Neutrophil (primary cell): ENCODE measurements at regions not wholly inside any gene's neighbourhood (a gene's known extent, or its start where the extent isn't known, plus 50 kb on each side); places are given as distances from the start of the nearest gene placed in this dataset.

Experiments
- H3K27ac ChIP-seq: fragments of 200-600 bp; sonication (generic); 2 replicates; pipeline ENCODE4 v1.5.1; 2016; ENCODE audit warnings: mild to moderate bottlenecking, moderate library complexity
- H3K27me3 ChIP-seq: fragments of 200-600 bp; sonication (generic); 2 replicates; pipeline ENCODE4 v1.6.0; 2016; ENCODE audit warnings: mild to moderate bottlenecking
- H3K36me3 ChIP-seq: fragments of 200-600 bp; sonication (generic); 2 replicates; pipeline ENCODE4 v1.5.1; 2017
- H3K4me1 ChIP-seq, 2 experiments: fragments of 200-600 bp in 1 of 2; sonication (generic) in 1 of 2; 1 replicate in 1 of 2; 2 replicates in 1 of 2; pipeline versions ENCODE4 v1.5.1 to v1.6.1; 2013 to 2016; ENCODE audit warnings: low read depth in 1 of 2, low read length in 1 of 2, mild to moderate bottlenecking in 1 of 2, moderate library complexity in 1 of 2; ENCODE audit not compliant: control insufficient read depth in 1 of 2, insufficient read depth in 1 of 2
- H3K4me3 ChIP-seq, 2 experiments: fragments of 200-600 bp in 1 of 2; sonication (generic) in 1 of 2; 1 replicate in 1 of 2; 2 replicates in 1 of 2; pipeline ENCODE4 v1.5.1; 2013 to 2016; ENCODE audit warnings: low read depth in 1 of 2, low read length in 1 of 2, mild to moderate bottlenecking in 1 of 2, moderate library complexity in 1 of 2
- H3K9me3 ChIP-seq: fragments of 200-600 bp; sonication (generic); 2 replicates; pipeline ENCODE4 v1.5.1; 2016
- TF ChIP-seq, protein P1 (sequence below): fragments of 200-600 bp; sonication (generic); IDR thresholded peaks from 2 replicates; pipeline ENCODE4 v1.5.1; 2016; ENCODE audit warnings: antibody characterized with exemption

DNA sequence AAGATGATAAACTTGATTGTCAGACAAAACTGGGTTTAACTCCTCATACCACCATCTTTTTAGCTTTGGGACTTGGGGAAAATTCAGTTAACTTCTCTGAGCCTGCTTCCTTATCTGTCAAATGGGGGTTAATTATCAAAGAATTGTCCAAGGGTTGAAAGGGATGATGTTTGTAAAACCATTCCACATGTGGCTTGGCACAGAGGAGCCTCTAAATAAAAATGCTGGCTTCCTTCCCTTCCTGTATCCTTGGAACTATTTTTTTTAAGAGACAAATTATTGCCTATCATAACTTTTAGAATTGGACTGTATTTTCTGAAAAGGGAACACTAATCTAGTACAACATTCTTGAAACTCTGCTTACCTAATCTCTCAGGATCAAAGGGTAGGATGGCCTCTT lies 143.4 kb upstream of the USP24 start:
- Histone ChIP-seq H3K27me3 (no peaks in the 10 kb centered on the region), H3K36me3 (no peaks in the 10 kb centered on the region), H3K4me3 (no peak overlapping the region), H3K27ac (no peak overlapping the region), H3K4me1 (no peaks in the 10 kb centered on the region), H3K9me3 (no peaks in the 10 kb centered on the region)
- TF ChIP-seq, protein P1, sequence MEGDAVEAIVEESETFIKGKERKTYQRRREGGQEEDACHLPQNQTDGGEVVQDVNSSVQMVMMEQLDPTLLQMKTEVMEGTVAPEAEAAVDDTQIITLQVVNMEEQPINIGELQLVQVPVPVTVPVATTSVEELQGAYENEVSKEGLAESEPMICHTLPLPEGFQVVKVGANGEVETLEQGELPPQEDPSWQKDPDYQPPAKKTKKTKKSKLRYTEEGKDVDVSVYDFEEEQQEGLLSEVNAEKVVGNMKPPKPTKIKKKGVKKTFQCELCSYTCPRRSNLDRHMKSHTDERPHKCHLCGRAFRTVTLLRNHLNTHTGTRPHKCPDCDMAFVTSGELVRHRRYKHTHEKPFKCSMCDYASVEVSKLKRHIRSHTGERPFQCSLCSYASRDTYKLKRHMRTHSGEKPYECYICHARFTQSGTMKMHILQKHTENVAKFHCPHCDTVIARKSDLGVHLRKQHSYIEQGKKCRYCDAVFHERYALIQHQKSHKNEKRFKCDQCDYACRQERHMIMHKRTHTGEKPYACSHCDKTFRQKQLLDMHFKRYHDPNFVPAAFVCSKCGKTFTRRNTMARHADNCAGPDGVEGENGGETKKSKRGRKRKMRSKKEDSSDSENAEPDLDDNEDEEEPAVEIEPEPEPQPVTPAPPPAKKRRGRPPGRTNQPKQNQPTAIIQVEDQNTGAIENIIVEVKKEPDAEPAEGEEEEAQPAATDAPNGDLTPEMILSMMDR, result no peak

DNA sequence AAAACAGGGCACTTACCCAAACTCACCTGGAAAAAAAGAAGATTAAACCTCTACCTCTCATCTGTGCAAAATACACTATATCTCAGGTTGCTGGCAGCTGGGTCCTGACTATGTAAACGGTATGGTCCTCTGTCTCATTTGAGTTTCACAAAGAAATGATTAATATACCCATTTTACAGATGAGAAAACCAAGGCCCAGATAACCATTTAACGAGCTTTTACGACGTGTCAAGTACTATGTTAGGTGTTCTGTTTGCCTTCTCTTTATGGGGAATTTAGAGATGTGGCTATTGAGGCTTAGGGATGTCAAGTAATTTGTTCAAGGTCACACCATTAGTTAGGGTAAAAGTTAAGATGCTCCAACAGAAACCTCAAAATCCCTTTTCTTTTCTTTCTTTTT lies 140.4 kb upstream of the USP24 start:
- no peak overlapping the region for H3K27ac ChIP-seq
- TF ChIP-seq, protein P1, result no peak

DNA sequence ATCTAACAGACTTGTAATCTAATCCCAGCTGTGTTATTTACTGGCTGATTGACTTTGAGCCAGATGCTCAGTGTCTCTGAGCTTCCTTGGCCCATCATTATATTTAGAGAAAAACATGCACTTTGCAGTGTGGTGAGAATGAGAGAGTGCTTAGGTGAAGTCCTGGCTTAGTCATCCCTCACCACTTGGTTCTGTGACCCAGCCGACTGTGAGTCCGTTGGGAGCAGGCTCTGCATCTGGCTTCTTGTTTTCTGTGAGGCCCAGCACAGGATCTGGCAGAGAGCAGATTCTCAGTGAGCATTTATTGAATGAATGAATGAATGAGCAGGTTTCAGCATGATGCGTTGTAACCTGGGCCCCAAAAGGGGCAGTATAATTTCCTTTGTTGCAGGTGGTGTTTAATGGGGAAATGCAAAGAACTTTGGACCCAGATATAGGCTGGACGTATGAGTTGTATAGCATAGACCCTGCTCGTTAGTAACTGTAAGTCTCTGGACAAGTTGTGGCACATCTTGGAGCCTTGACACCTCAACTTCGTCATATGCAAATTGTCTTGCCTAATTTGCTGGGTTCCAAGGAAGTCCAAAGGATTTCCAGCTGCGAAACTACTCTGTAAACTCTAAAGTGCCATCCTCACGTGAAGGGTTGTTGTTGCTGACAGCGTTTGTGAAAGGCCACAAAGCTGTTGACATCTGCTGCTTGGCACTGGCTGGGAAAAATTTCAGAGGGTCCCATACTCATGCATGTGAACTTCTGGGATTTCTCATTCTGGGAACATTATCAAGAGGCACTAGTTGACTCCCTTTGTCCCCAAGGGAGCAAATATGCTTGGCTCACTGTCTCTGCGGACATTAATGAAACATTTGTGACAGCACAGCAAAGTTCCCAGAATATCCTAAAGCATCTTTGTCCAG lies 138.8 kb upstream of the USP24 start:
- Histone ChIP-seq H3K27ac (no peak overlapping the region), H3K9me3 (no peaks in the 10 kb centered on the region), H3K4me1 (no peaks in the 10 kb centered on the region), H3K36me3 (no peaks in the 10 kb centered on the region), H3K4me3 (no peak overlapping the region), H3K27me3 (no peaks in the 10 kb centered on the region)
- TF ChIP-seq, protein P1, result no peak

More for the DNA sequence above, 140.4 kb upstream of the USP24 start:
- no peaks in the 10 kb centered on the region for H3K9me3 ChIP-seq
- H3K4me3 ChIP-seq, result no peak overlapping the region
- H3K27me3 ChIP-seq, result no peaks in the 10 kb centered on the region
- no peaks in the 10 kb centered on the region for H3K36me3 ChIP-seq
- no peaks in the 10 kb centered on the region for H3K4me1 ChIP-seq

DNA sequence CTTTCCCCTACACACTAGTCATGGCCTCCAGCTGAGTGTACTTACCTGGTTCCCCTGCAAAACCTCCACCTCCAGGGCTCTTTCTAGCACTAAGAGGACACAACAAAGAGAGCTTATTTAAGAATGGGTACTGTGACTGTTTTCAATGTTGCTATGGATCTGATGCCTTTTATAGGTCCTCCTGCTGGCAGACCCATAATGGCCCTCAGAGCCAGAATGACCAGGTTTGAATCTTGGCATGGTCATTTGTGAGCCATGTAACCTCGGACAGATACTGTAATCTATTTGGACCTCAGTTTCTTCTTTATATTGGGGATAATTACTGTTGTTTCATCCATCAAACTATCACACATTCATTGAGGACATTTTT lies 137.6 kb upstream of the USP24 start:
- H3K4me3 ChIP-seq, result no peak overlapping the region
- H3K4me1 ChIP-seq, result no peaks in the 10 kb centered on the region
- no peaks in the 10 kb centered on the region for H3K36me3 ChIP-seq
- H3K27me3 ChIP-seq, result no peaks in the 10 kb centered on the region
- H3K27ac ChIP-seq, result no peak overlapping the region
- no peaks in the 10 kb centered on the region for H3K9me3 ChIP-seq
- TF ChIP-seq, protein P1, result no peak

DNA sequence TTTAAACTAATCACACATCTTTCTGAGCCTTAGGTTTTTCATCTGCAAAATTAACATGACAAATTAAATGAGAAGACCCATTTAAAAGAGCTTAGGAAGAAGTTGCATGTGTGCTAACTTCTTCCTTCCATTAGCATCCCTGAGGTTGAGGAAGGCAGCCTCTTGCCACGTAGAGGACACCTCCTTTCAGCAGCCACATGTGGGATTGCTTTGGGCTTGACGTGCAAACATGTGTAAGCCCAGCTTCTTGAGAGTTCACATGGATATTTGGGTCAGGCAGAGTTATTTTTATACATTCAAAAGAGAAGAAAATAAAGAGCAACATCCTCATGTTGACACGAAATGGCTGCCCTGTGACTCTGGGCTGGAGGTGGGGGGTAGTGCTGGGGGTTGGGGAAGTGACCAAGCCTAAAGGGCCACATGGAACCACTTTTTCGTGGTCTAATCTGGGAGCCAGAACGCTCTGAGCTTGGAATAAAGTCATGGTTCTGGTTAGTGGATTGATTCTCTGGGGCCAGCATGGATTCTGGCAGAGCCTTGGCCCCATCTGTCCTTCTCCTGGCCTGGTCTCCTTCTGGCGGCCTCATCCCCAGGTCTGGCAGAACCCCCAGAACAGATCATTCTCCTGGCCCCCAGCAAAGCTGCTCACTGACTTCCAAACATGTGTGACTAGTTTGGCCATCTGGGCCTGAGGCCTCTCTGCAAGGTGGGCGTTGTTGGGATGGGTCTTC lies 137.1 kb upstream of the USP24 start:
- Histone ChIP-seq H3K27me3 (no peaks in the 10 kb centered on the region), H3K9me3 (no peaks in the 10 kb centered on the region), H3K4me3 (no peak overlapping the region), H3K36me3 (no peaks in the 10 kb centered on the region), H3K27ac (no peak overlapping the region), H3K4me1 (no peaks in the 10 kb centered on the region)
- TF ChIP-seq, protein P1, result no peak
